NOMO-1 treated with dmso at 0.1 percent for 144 hours (cell line): ENCODE measurements at regions not wholly inside any gene's neighbourhood (a gene's known extent, or its start where the extent isn't known, plus 50 kb on each side); places are given as distances from the start of the nearest gene placed in this dataset.

ENCODE experiments used
- DNase-seq: peaks from one replicate; lab custom pipeline; 2025; ENCODE audit not compliant: unreplicated experiment; lab: John Stamatoyannopoulos, UW

GRCh38 chr1:193516755-193517388 lies 330.5 kb upstream of the B3GALT2 start:
- DNase-seq: no peak

GRCh38 chr1:193514397-193514796 lies 328.0 kb upstream of the B3GALT2 start:
- DNase-seq: no peak

GRCh38 chr1:193513032-193513431 lies 326.6 kb upstream of the B3GALT2 start:
- DNase-seq: no peak

GRCh38 chr1:193504920-193505319 lies 318.5 kb upstream of the B3GALT2 start:
- no peak for DNase-seq

GRCh38 chr1:193498088-193498655 lies 311.8 kb upstream of the B3GALT2 start:
- no peak for DNase-seq

GRCh38 chr1:193494368-193494767 lies 308.0 kb upstream of the B3GALT2 start:
- DNase-seq: no peak

- no peak for DNase-seq
Observed at GRCh38 chr1:193489191-193489590, 302.8 kb upstream of the B3GALT2 start.

- no peak for DNase-seq
Observed at GRCh38 chr1:193487722-193488121, 301.3 kb upstream of the B3GALT2 start.

- no peak for DNase-seq
Observed at GRCh38 chr1:193486671-193487229, 300.3 kb upstream of the B3GALT2 start.

- DNase-seq: no peak
Observed at GRCh38 chr1:193480755-193481154, 294.3 kb upstream of the B3GALT2 start.

GRCh38 chr1:193479187-193479586 lies 292.8 kb upstream of the B3GALT2 start:
- peak; percentile 36 for DNase-seq

GRCh38 chr1:193476748-193477147 lies 290.3 kb upstream of the B3GALT2 start:
- DNase-seq: no peak

GRCh38 chr1:193473932-193474331 lies 287.5 kb upstream of the B3GALT2 start:
- DNase-seq: no peak

GRCh38 chr1:193472838-193473398 lies 286.5 kb upstream of the B3GALT2 start:
- DNase-seq: no peak

GRCh38 chr1:193472430-193472829 lies 286.0 kb upstream of the B3GALT2 start:
- no peak for DNase-seq

- DNase-seq: no peak
Observed at GRCh38 chr1:193471981-193472380, 285.6 kb upstream of the B3GALT2 start.

GRCh38 chr1:193463326-193463932 lies 277.0 kb upstream of the B3GALT2 start:
- no peak for DNase-seq

- DNase-seq: peak; percentile 47
Observed at GRCh38 chr1:193462629-193463320, 276.4 kb upstream of the B3GALT2 start.

GRCh38 chr1:193458628-193459027 lies 272.2 kb upstream of the B3GALT2 start:
- DNase-seq: no peak

- DNase-seq: no peak
Observed at GRCh38 chr1:193457676-193458075, 271.3 kb upstream of the B3GALT2 start.

- no peak for DNase-seq
Observed at GRCh38 chr1:193456811-193457280, 270.4 kb upstream of the B3GALT2 start.
